HG02973 (cell line): ENCODE measurements at regions not wholly inside any gene's neighbourhood (a gene's known extent, or its start where the extent isn't known, plus 50 kb on each side); places are given as distances from the start of the nearest gene placed in this dataset.

Source experiments
- ATAC-seq: cut with Tn5 transposase; IDR thresholded peaks from one replicate; pipeline ENCODE4 v1.9.1; 2021; ENCODE audit warnings: moderate library complexity; ENCODE audit not compliant: unreplicated experiment

DNA sequence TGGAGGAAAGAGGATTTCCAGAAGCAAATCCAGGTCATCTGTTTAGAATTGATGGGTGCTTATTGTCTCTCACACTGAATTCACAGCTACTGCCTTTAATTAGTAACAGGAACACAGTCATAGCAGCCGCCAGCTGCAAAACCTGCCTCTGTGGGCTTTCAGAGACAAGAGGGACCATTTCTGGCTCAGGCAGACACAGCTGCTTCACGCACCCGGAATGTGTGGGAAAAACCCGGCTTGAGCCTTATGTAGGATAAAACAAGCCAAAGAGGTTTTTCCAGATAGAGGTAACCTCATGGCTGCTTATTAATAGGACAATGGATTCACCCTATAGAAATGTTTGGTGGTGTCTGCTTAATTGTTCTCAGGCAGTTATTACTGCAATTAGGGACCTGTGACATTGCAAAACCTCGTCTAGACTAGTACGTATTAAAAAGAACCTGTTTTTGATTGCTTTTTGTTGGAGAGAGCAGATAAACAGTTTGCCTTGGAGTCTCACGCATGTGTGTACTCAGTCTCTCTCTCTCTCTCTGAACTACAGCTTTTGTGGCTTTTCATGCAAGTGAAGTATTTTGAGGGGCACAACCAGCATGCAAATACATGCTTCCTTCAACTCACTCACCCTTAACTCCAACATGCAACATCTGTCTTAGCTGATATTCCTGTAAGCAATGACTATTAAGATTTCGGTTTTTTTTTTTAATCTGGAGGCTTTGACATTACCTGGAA is 302.7 kb downstream of the PLK2 start:
- ATAC-seq = peak; percentile 83

DNA sequence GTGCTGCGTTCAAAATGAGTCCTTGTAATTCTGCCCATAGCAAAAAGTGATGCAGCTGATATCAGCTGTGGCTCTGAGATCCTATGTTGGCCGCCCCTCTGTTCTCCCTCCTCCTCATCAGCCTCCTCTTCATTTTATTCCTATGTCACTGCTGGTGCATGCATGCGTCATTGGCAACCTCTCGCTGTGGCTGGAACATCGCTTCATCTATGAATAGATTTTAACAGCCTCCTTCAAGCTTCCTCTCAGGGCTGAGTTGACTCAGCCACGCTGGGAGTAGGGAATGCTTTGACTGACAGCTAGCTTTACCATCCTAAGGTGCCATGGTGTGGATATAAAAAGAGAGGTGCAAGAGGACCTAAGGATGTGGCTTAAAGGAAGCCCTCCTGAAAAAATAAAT is 303.5 kb downstream of the PLK2 start:
- ATAC-seq = no peak

DNA sequence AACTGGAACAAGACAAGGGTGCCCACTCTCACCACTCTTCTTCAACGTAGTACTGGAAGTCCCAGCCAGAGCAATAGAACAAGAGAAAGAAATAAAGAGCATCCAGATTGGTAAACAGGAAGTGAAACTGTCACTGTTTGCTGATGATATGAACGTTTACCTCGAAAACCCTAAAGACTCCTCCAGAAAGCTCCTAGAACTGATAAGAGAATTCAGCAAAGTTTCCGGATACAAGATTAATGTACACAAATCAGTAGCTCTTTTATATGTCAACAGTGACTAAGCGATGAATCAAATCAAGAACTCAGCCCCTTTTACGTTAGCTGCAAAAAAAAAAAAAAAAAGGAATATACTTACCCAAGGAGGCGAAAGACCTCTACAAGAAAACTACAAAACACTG is 306.6 kb downstream of the PLK2 start:
- no peak for ATAC-seq

DNA sequence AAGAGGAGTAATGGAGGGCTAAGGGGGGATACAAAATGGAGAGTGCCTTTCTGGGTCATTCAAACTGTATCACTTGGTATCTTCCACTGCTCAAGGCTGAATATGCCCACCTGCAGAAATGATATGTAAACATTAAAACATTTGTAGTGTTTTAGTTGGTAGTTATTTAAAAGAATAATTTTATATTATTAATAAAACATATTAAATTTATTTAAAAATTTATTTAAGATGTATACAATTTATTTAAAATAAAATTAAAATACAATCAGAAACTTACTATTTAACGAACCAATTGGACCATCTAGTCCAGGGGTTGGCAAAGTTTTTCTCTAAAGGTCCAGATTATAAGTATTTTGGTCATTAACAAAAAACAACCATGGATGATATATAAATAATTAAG is 308.5 kb downstream of the PLK2 start:
- ATAC-seq = no peak

DNA sequence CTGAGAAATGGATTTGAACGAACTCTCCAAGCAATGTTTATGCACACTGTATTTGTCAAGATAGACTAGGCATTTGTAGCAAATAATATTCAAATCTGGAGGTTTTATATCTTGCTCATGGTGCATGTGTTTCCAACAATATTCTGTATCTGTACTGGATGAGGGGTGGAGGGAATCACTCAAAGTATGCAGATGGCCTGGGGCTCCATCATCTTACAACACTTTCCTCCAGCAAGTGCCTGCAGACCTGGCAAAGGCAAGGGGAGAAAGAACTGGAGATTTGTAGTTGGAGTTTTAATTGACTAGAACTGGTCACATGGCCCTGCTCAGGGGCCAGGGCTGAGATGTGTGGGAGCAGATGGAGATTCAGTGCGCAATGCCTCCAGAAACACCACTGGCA is 309.0 kb downstream of the PLK2 start:
- ATAC-seq = no peak

DNA sequence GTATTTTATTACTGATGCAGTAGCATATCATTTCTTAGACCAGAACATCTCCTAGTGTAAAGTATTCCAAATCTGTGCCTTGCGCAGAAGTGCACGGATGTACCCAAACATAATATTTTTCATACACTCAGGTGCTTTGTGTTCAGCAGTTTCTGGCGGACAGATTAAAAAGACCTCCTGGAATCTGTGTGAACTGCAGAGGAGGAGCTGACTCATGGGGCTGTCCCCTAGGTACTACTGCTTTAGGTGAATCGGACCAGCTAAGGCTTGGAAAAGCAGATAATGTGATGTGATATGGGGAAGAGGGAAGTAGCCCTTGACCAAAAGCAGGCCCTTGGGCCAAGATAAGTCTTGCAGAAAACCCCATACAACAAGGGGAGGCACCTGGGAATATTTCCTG is 310.1 kb downstream of the PLK2 start:
- ATAC-seq = no peak

DNA sequence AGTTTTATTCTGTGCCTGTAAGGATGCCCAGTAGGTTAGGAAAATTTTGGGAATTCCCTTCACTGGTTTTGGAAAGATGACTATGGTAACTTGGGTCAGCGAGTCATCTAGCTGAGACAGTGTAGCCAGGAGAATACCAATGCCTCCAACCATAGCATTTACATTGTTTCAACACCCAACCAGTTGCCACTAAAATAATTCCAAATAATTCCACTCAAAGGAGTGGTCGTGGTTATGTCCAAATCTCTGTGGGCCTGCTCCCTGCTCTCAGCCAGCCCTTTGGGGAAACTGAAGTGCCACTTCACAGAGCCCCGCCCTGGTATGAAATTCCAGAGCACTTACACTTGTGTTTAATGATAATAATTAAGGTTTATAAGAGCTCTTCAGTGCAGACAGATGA is 310.5 kb downstream of the PLK2 start:
- no peak for ATAC-seq

DNA sequence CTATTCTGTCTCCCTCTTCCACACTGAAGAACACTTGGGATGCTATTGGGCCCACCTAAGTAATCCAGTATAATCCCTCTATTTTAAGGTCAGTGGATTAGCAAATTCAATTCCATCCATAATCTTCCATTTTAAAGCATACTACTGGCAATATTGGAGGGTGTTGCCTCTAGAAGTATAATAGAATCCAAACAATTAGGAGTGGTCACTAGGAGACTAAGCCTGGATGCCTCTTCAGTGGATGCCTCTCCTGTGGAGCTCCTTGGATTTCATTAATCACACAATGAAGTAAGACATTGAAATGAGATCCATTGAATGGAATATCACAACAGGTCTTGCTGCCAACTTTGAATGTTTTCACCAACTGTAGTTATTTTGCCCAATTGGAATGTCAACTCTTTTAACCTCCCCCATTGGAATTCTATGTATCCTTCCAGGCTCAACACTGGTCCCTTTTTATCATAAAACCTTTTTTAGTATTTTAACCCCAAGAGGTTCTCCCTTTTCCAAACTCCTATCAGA is 311.6 kb downstream of the PLK2 start:
- no peak for ATAC-seq

DNA sequence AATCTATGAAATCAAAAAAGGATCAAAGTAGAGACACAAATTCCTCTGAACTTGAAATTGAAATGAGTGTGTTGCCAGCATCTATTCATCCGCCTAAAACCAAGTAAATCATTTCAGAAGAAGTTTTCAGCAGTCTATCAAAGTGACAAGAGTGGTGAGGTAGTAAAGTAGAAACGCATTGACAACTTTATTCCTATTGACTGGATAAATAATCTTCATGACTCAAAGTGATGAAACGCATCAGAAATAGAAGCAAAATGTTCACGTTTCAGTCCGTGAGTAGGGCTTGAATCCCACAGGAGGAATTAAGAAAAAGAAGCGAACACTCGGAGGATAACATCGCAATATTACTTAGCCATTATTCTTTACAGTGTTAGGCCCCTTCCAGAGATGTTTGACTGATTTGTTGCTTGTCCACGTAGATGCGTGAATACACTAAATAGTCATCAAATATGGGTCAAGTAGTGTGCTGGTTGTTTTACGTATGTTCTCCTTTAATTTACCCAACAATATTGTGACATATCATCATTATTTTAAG is 314.4 kb downstream of the PLK2 start:
- ATAC-seq = no peak

DNA sequence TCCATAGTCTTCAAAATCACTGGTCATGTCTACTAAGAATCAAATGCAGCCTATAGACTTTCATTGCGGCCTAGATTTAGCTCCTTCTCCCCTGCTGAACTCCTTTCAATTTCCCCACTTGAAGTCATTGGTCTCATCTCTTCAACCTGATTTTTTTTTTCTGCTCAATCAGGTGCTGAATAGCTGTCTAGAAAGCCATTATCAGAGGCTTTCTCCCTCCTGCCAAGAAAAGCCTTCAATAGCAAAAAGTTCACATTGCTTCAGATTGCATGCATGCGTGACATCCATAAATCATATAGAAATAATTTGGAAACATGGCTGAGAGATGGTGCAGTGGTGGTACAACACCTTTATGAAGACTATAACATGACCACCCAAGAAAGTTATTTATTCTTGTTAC is 316.2 kb downstream of the PLK2 start:
- no peak for ATAC-seq

DNA sequence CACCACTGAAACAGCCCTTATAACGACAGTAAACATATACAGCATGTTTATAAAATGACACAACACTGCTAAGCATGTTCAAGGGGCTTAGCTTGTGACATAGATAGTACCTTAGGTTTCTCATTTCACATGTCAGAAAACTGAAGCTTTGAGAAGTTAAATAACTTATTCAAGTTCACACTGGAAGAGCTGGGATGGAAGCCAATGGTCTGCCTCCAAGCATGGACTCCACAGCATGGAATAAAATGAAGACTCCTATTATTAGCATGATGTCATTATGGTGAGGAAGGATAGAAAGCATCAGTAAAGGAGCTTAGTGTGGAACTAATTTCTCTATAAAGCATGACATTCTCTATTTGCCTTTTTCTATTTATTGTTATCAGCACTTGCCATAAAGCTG is 316.7 kb downstream of the PLK2 start:
- no peak for ATAC-seq

DNA sequence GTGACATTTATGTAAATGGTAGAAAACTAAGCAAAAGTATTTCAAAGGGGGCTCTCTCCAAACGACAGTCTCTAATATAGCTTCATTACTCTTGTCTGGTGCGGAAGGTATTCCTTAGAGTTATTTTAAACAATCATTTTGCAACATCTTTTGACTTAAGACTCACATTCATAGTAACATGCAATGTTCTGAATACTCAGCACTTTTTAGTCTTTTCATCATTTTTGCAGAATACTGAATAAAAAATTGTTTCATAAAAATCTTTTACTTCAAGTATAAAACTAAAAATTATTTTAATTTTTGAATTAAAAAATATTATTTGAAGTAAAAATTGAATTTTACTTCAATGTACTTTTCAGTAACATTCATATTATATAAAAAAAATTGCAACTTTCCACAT is 321.1 kb downstream of the PLK2 start:
- no peak for ATAC-seq

DNA sequence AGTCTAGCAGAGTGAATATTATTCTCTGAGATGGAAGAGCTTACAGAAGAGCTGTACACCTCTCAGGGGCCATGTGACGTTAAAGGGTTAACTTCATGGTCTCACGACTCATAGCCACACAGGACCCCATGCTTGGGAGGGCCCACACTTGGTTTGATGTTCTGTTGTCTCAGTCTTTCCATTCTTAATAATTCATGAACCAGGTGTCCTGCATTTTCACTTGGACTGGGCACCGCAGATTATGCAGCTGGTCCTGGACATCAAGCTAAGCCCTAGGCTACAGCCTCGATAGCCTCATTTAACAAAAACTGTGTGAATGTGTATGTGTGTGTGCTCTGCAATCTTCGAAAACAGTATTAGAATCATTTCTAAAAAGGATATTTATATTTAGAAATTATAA is 323.5 kb downstream of the PLK2 start:
- ATAC-seq = no peak

DNA sequence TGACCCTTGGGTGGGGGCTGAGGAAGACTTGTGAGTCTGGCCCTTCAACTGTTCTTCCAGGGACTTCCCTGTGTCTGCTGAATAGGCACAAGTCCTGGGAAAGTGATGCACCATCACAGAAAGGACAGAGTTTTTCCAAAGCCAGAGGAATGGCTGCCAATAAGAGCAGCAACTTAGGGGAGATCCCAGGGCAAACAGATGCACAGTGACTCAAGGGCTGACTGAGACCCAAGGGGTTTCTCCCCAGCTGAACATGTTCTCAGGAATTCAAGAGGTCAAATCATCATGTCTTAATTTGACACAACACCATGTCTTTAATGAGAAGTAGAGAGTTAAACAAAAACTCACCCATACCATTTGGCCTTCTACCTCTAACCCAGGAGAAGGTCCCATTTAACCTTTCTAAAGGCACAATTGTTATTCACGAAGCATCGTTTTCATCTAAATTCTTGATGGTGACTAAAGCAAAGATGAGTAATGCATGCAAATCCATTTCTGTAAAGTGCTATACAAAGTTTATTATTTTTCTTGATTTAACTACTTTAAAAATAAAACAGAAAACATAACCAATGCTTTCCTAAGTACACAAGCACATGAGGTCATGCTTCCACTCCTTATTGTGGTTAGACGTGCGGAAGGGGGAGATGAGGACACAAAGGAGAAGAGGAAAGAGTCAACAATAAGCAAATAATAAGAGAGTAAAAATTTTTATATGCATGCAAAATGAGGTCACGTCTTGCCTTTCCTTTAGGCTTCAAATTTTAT is 324.1 kb downstream of the PLK2 start:
- ATAC-seq = no peak

DNA sequence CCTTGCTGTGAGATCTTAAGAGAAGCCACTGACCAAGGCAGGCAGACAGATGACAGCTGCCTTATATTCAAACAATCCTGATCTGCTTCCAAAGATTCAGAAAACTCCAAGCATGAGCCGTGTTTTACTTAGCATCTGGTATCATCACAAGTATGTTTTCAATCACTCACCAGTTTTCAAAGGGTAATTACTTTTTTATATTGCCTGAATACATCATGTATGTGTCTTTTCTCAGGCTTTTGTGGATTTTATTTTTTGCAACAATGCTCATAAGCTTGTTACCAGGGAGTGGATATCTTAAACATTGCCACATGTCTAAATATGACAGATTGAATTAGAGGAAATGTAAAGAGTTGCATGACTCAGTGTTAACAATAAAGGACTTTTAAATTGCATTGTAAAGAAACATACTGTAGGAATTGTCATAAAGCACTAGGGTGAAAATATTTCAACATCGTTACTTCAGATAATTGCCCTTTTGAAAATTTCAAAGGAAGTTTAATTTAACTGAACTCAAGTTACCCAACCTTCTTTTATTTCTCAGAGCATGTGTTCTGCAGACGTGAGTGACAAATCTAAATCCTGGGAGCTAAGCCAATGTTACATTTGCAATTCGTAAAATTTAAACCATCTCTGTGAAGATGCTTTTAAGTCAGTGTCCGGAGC is 326.1 kb downstream of the PLK2 start:
- no peak for ATAC-seq

DNA sequence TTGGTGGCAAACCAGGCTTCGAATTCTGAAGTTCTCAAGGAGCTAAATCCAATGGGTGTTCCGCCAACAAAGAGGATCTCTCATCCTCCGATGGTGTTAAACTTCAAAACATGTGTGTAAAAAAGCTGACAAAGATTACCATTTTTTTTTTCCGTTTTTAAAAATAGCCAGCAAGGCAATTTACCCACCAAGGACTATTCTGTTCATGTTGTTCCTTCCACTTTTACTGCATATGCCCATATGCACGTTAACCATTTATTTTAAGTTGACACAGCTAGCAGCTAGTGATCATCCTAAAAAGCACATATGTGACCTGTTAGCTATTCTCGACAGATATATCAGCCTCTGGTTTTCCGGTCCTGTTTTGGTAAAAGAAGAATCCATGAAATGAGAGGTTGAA is 326.7 kb downstream of the PLK2 start:
- no peak for ATAC-seq

DNA sequence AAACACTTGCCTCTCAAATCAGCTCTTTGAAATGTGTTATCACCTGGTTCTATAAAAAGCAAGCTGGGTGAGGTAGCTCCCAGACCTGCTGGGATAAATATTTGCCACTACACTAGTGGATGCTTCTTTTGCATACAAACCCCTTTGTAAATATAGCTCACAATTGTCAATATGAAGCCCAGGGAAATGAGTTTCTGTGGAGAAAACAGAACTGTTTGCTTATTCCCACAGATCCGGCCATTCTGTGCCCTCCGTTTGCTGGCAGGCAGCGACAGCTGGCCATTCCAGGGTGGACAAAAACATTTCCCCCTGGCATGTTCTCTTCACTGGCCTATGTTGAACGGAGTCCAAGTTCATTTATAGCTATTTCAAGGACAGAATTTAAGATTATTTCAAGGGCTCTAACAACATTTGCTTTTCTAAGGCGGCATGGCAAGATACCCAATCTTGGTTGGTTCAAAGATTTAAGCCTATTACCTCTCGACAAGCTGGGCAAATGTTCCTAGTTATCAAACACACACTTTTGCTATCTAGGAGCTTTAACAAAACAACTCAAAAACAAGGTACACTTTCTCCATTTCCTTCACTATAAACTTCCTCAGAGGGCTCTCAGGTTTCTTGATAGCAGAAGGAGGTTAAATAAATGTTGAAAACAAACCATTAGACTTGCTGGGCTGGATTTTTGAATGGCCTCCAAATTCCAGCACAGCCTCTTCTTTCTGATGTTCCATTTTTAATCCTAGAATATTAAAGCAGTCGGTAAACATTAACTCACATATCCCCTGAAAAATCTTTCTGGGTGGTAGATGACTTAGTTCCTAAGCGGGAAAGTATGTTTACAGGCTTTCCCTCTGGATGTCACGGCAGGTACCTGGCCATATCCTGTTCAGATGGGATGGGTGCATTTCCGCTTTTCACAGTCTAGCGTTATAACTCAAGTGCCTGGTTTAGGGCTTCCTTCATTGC is 332.3 kb downstream of the PLK2 start:
- ATAC-seq = no peak

DNA sequence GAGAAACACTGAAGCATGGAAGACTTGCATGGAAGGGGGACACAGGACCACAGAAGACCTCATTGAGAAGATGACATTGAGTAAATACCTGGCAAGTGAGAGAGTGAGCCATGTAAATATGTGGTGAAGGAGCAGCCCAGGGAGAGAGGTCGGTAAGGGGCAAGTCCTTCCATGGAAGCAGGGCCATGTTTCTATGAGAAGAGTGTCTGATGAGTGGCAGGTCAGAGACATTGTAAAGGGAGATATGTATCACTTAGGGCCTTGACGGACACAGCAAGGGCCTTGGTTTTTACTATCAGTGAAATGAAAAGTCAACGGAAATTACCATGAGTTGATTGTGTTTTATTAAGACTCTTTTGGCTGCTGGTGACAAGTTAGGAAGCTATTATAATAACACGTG is 336.4 kb downstream of the PLK2 start:
- no peak for ATAC-seq

DNA sequence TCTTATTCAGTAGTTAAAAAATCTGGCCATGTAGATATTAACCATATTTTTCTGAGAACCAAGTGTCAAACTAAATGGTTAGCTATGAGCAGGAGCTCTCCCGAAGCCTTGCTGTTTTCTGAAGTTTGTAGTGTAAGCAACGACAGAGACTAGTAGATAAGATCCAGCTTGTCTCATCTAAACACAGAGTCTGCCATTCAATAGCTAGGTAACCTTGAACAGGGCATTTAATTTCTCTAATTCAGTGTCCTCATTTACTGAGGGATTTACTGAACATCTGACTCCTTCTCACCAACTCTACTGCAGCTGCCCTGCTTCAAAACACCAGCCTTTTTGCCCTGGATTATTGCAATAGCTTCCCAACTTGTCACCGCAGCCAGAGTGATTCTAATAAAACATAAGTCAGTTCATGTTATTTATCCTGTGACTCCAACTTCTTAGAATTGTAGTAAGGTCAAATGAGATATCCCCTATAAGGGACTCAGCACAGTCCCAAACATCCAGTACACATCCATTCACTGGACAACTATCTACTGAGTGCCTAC is 337.0 kb downstream of the PLK2 start:
- no peak for ATAC-seq

DNA sequence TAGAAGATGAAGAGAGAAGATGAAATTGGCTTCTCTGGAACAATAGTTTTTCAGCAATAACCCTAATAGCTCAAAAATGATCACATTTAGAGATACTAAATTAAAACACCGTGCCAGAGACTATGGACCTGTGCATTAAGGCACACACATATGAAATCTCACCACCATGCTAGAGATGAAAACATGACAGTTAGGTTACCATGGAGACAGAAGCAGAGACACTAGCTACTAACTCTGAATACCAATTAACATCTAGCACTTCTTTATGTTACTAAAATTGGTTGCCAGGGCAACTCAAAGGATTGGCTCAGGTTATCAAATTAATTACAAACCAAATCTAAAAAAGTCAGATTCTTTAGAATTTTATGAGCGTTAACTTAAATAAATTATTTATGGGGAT is 337.7 kb downstream of the PLK2 start:
- ATAC-seq = no peak
